ENCODE measurements at regions not wholly inside any gene's neighbourhood (a gene's known extent, or its start where the extent isn't known, plus 50 kb on each side); places are given as distances from the start of the nearest gene placed in this dataset.

DNA sequence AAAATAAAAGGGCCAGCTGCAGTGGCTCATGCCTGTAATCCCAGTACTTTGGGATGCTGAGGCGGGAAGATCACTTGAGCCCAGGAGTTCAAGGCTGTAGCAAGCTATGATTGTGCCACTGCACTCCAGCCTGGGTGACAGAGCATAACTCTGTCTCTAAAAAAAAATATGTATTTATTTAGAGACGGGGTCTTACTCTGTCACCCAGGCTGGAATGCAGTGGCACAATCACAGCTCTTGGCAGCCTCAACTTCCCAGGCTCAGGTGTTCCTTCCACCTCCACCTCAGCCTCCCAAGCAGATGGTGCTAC lies 179.3 kb upstream of the ATF7IP start:
- no peak overlapping the region for H3K27ac ChIP-seq (ENCODE audit: low read depth, low read length)
- peaks cover 22% of the 10 kb centered on the region for H3K27me3 ChIP-seq (ENCODE audit: insufficient read depth, low read length)
- H2AFZ ChIP-seq (ENCODE audit: low read length, unreplicated experiment): no peak overlapping the region
- H3K4me3 ChIP-seq (ENCODE audit: low read depth, low read length): no peak overlapping the region
- no peaks in the 10 kb centered on the region for H3K4me1 ChIP-seq (ENCODE audit: control insufficient read depth, insufficient read depth, low read length, unreplicated experiment)
- H3K79me2 ChIP-seq (ENCODE audit: control insufficient read depth, insufficient read depth, low read length, unreplicated experiment): no peaks in the 10 kb centered on the region
- H3K36me3 ChIP-seq (ENCODE audit: insufficient read depth, low read length): no peaks in the 10 kb centered on the region

DNA sequence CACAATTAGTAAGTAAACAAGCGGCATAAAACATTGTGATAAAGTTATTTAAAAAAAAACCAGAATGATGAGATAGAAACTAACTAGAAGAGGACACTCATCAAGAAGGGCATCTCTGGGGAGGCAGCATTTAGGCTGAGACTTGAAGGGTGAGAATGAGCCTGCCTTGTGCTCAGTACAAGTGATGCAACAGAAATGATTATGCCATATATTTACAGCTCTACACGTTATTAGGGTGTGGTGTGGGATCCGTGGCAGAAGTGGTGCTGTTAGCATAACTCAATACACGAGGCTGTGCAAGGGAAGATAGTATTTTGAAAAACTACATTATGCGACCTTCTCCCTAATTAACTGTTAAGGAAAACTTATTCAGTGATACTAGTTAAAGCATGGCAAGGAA lies 178.5 kb upstream of the ATF7IP start:
- Histone ChIP-seq H3K4me3 (ENCODE audit: low read depth, low read length) (no peak overlapping the region), H3K27ac (ENCODE audit: low read depth, low read length) (no peak overlapping the region), H3K4me1 (ENCODE audit: control insufficient read depth, insufficient read depth, low read length, unreplicated experiment) (no peaks in the 10 kb centered on the region), H2AFZ (ENCODE audit: low read length, unreplicated experiment) (no peak overlapping the region), H3K27me3 (ENCODE audit: insufficient read depth, low read length) (peaks cover 22% of the 10 kb centered on the region), H3K36me3 (ENCODE audit: insufficient read depth, low read length) (no peaks in the 10 kb centered on the region), H3K79me2 (ENCODE audit: control insufficient read depth, insufficient read depth, low read length, unreplicated experiment) (no peaks in the 10 kb centered on the region)

DNA sequence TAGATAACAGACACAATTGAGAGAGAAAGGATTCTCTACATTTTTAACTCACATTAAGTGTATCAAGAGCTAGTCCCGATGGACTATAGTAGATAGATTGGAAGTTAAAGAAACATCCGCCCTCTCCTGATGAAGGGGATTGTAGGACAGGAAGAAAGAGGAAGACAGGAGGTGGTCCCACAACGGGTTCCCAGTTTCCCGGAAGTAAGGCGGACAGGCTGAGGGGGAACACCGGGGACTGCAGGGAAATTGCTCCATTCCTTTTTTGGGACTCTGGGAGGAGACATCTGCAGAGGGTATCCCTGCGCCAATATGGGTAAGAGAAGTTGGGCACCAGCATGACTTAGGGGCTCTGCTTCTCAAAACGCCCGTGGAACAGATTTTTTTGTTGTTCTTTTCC lies 177.5 kb upstream of the ATF7IP start:
- Histone ChIP-seq H2AFZ (ENCODE audit: low read length, unreplicated experiment) (no peak overlapping the region), H3K36me3 (ENCODE audit: insufficient read depth, low read length) (no peaks in the 10 kb centered on the region), H3K4me3 (ENCODE audit: low read depth, low read length) (no peak overlapping the region), H3K4me1 (ENCODE audit: control insufficient read depth, insufficient read depth, low read length, unreplicated experiment) (no peaks in the 10 kb centered on the region), H3K27me3 (ENCODE audit: insufficient read depth, low read length) (peaks cover 22% of the 10 kb centered on the region), H3K79me2 (ENCODE audit: control insufficient read depth, insufficient read depth, low read length, unreplicated experiment) (no peaks in the 10 kb centered on the region), H3K27ac (ENCODE audit: low read depth, low read length) (no peak overlapping the region)

DNA sequence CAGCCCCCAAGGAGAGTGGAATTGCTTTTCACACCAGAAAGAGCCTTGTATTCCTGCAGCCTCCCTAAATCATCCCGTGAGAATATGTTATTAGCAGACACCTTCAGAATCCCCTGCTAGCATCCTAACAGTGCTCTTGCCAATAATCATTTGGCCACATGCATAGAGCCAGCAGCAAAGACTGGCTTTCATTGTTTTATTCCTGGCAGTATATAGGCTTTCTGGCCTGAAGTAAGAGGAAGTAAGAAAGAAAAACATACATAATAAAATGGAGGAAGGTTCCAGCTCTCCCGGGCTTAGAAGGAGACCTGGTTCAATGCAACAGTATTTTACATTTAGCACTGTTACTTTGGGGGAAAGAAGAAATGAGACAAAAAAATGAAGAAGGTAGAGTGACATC lies 176.7 kb upstream of the ATF7IP start:
- H3K4me1 ChIP-seq (ENCODE audit: control insufficient read depth, insufficient read depth, low read length, unreplicated experiment): no peaks in the 10 kb centered on the region
- H2AFZ ChIP-seq (ENCODE audit: low read length, unreplicated experiment): no peak overlapping the region
- H3K4me3 ChIP-seq (ENCODE audit: low read depth, low read length): no peak overlapping the region
- no peaks in the 10 kb centered on the region for H3K79me2 ChIP-seq (ENCODE audit: control insufficient read depth, insufficient read depth, low read length, unreplicated experiment)
- H3K36me3 ChIP-seq (ENCODE audit: insufficient read depth, low read length): no peaks in the 10 kb centered on the region
- H3K27ac ChIP-seq (ENCODE audit: low read depth, low read length): no peak overlapping the region
- H3K27me3 ChIP-seq (ENCODE audit: insufficient read depth, low read length): peaks cover 22% of the 10 kb centered on the region

DNA sequence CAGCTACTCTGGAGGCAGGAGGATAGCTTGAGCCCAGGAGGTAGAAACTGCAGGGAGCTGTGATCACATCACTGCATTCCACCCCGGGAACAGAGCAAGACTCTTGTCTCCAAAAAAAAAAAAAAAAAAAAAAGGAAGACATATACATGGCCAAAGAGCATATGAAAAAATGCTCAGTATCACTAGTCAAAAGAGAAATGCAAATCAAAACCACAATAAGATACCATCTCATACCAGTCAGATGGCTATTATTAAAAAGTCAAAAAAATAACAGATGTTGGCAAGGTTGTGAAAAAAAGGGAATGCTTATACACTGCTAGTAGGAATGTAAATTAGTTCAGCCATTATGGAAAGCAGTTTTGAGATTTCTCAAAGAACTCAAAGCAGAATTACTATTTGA lies 174.8 kb upstream of the ATF7IP start:
- H3K79me2 ChIP-seq (ENCODE audit: control insufficient read depth, insufficient read depth, low read length, unreplicated experiment): no peaks in the 10 kb centered on the region
- no peak overlapping the region for H3K27ac ChIP-seq (ENCODE audit: low read depth, low read length)
- H3K27me3 ChIP-seq (ENCODE audit: insufficient read depth, low read length): peaks cover 25% of the 10 kb centered on the region
- no peak overlapping the region for H3K4me3 ChIP-seq (ENCODE audit: low read depth, low read length)
- no peak overlapping the region for H2AFZ ChIP-seq (ENCODE audit: low read length, unreplicated experiment)
- no peaks in the 10 kb centered on the region for H3K36me3 ChIP-seq (ENCODE audit: insufficient read depth, low read length)
- H3K4me1 ChIP-seq (ENCODE audit: control insufficient read depth, insufficient read depth, low read length, unreplicated experiment): no peaks in the 10 kb centered on the region

DNA sequence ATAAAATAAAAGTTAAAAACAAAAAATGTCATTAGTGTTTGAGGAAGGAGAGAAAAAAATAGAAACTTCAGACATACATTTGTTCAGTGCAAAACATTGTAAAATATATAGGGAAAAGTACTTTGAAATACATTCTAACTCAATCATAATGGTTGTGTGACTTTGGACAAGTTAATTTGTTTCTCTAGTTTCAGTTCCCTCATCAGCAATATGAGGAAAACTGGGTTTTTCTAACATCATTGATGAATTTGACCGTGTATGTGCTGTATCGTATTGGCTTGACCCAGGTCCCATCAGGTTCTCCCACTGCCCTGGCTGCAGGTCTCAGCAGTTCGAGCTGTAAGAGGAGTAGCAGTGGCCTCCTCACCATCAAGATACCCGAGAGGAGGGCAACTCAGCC lies 173.9 kb upstream of the ATF7IP start:
- Histone ChIP-seq H3K4me1 (ENCODE audit: control insufficient read depth, insufficient read depth, low read length, unreplicated experiment) (no peaks in the 10 kb centered on the region), H3K36me3 (ENCODE audit: insufficient read depth, low read length) (no peaks in the 10 kb centered on the region), H2AFZ (ENCODE audit: low read length, unreplicated experiment) (no peak overlapping the region), H3K79me2 (ENCODE audit: control insufficient read depth, insufficient read depth, low read length, unreplicated experiment) (no peaks in the 10 kb centered on the region), H3K4me3 (ENCODE audit: low read depth, low read length) (no peak overlapping the region), H3K27me3 (ENCODE audit: insufficient read depth, low read length) (peaks cover 28% of the 10 kb centered on the region), H3K27ac (ENCODE audit: low read depth, low read length) (no peak overlapping the region)

DNA sequence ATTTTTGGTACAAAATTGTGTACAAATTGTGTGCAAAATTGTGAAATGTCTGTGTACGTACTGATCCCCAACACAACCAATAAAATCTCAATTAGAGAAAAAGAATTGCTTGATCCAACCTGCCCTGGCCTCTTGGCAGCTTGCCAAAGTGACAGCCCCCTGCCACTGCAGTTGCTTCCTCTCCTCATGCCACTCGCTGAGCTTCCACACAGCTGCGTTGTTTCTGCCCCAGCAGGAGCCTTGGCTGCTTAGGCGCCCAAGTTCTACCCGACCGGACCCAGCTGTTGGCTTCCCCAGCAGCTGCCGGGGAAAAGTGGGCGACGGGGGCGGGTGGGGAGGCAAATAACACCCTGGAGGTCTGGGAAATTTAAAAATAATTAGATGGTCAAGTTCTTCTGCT lies 171.8 kb upstream of the ATF7IP start:
- no peaks in the 10 kb centered on the region for H3K4me1 ChIP-seq (ENCODE audit: control insufficient read depth, insufficient read depth, low read length, unreplicated experiment)
- no peak overlapping the region for H3K27ac ChIP-seq (ENCODE audit: low read depth, low read length)
- no peaks in the 10 kb centered on the region for H3K36me3 ChIP-seq (ENCODE audit: insufficient read depth, low read length)
- no peak overlapping the region for H3K4me3 ChIP-seq (ENCODE audit: low read depth, low read length)
- H2AFZ ChIP-seq (ENCODE audit: low read length, unreplicated experiment): no peak overlapping the region
- no peaks in the 10 kb centered on the region for H3K79me2 ChIP-seq (ENCODE audit: control insufficient read depth, insufficient read depth, low read length, unreplicated experiment)
- peaks cover 17% of the 10 kb centered on the region for H3K27me3 ChIP-seq (ENCODE audit: insufficient read depth, low read length)

DNA sequence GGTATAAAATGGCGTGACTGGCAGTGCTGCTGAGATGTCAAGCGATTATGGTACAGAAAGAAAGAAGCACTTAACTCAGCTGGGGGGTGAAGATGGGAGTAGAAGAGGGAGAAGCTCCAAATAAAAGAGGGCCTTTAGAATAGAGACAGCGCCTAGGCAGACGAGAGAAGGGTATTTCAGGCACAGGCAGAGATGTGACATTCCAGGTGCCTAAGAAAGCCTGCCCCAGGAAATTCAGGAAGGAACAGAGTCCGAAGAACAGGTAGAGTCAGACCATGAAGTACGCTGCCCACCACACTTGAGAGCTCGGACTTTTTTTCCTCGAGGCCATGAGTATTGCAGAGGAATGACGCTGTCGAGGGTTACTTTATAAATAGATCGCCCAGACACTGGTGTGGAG lies 170.9 kb upstream of the ATF7IP start:
- Histone ChIP-seq H3K36me3 (ENCODE audit: insufficient read depth, low read length) (no peaks in the 10 kb centered on the region), H3K4me1 (ENCODE audit: control insufficient read depth, insufficient read depth, low read length, unreplicated experiment) (no peaks in the 10 kb centered on the region), H3K27ac (ENCODE audit: low read depth, low read length) (no peak overlapping the region), H3K4me3 (ENCODE audit: low read depth, low read length) (no peak overlapping the region), H2AFZ (ENCODE audit: low read length, unreplicated experiment) (no peak overlapping the region), H3K79me2 (ENCODE audit: control insufficient read depth, insufficient read depth, low read length, unreplicated experiment) (no peaks in the 10 kb centered on the region), H3K27me3 (ENCODE audit: insufficient read depth, low read length) (peaks cover 7% of the 10 kb centered on the region)

DNA sequence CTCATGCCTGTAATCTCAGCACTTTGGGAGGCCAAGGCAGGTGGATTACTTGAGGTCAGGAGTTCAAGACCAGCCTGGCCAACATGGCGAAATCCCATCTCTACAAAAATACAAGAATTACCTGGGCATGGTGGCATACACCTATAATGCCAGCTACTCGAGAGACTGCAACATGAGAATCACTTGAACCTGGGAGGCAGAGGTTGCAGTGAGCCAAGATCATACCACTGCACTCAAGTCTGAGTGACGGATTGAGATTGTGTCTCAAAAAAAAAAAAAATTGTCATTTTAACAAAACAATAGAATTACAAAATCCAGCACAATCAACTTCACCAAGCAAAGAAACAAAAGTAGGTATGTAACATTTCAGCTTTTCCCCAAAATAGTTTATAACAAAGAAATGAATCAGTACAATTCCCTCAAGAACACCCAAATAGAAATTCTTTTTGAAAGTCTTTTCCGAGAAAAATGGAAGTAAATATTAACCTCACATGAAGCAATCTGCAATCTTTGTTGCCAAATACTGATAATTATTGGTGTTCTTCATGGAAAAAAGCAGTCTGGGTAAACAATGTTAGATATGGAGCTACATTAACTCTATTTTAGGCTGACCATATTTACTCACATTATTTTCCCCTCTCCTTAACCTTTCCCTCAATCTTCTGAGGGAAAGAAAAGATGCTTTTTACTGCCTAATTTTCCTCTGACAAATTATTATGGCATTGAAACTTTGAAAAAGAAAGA lies 165.9 kb upstream of the ATF7IP start:
- Histone ChIP-seq H3K4me3 (ENCODE audit: low read depth, low read length) (no peak overlapping the region), H2AFZ (ENCODE audit: low read length, unreplicated experiment) (no peak overlapping the region), H3K27me3 (ENCODE audit: insufficient read depth, low read length) (peaks cover 3% of the 10 kb centered on the region; the same call in 1 of the 2 replicates), H3K36me3 (ENCODE audit: insufficient read depth, low read length) (no peaks in the 10 kb centered on the region), H3K27ac (ENCODE audit: low read depth, low read length) (no peak overlapping the region), H3K4me1 (ENCODE audit: control insufficient read depth, insufficient read depth, low read length, unreplicated experiment) (no peaks in the 10 kb centered on the region), H3K79me2 (ENCODE audit: control insufficient read depth, insufficient read depth, low read length, unreplicated experiment) (no peaks in the 10 kb centered on the region)

DNA sequence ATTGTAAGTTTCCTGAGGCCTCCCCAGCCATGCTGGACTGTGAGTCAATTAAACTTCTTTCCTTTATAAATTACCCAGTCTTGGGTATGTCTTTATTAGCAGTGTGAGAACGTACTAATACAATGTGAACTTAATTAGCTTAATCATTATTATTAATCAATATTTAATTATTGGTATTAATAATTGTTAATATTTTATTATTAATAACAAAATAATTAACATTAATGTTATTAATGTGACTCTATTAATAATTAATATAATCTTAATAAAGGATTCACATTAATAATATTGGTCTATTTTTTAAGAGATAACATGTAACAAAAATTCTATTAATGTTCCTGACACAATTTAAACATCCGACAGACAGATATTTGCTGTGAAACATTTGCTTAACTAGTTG lies 164.9 kb upstream of the ATF7IP start:
- no peaks in the 10 kb centered on the region for H3K79me2 ChIP-seq (ENCODE audit: control insufficient read depth, insufficient read depth, low read length, unreplicated experiment)
- no peaks in the 10 kb centered on the region for H3K36me3 ChIP-seq (ENCODE audit: insufficient read depth, low read length)
- no peaks in the 10 kb centered on the region for H3K4me1 ChIP-seq (ENCODE audit: control insufficient read depth, insufficient read depth, low read length, unreplicated experiment)

DNA sequence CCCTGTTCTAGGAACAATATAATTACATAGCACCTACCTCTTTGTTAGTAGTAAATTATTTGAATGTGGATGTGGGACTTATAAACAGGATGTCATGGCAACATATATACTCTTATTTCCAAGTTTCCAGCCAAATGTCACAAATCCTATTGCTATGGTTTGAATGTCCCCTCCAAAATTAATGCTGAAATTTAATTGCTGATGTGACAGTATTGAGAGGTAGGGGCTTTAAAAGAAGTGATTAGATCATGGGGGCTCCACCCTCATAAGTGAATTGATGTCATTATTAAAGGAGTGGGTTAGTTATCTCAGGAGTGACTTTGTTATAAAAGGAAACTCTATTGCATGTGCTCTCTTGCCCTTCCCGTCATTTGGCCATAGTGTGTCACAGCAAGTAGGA lies 164.2 kb upstream of the ATF7IP start:
- H3K27me3 ChIP-seq (ENCODE audit: insufficient read depth, low read length): no peaks in the 10 kb centered on the region; the same call in 1 of the 2 replicates
- H3K36me3 ChIP-seq (ENCODE audit: insufficient read depth, low read length): no peaks in the 10 kb centered on the region
- H3K27ac ChIP-seq (ENCODE audit: low read depth, low read length): no peak overlapping the region
- H3K4me3 ChIP-seq (ENCODE audit: low read depth, low read length): no peak overlapping the region
- H3K79me2 ChIP-seq (ENCODE audit: control insufficient read depth, insufficient read depth, low read length, unreplicated experiment): no peaks in the 10 kb centered on the region
- H3K4me1 ChIP-seq (ENCODE audit: control insufficient read depth, insufficient read depth, low read length, unreplicated experiment): no peaks in the 10 kb centered on the region
- no peak overlapping the region for H2AFZ ChIP-seq (ENCODE audit: low read length, unreplicated experiment)

More for the DNA sequence above, 164.9 kb upstream of the ATF7IP start:
- H3K27ac ChIP-seq (ENCODE audit: low read depth, low read length): no peak overlapping the region
- H3K4me3 ChIP-seq (ENCODE audit: low read depth, low read length): no peak overlapping the region
- peaks cover 3% of the 10 kb centered on the region; the same call in 1 of the 2 replicates for H3K27me3 ChIP-seq (ENCODE audit: insufficient read depth, low read length)
- H2AFZ ChIP-seq (ENCODE audit: low read length, unreplicated experiment): no peak overlapping the region
